Raji (cell line): ENCODE measurements at regions not wholly inside any gene's neighbourhood (a gene's known extent, or its start where the extent isn't known, plus 50 kb on each side); places are given as distances from the start of the nearest gene placed in this dataset.

Source experiments
- POLR2A ChIP-seq: IDR thresholded peaks from 2 replicates; pipeline ENCODE4 v1.6.1; 2011; ENCODE audit warnings: low read depth, low read length, control low read depth; ENCODE audit not compliant: insufficient read depth

DNA sequence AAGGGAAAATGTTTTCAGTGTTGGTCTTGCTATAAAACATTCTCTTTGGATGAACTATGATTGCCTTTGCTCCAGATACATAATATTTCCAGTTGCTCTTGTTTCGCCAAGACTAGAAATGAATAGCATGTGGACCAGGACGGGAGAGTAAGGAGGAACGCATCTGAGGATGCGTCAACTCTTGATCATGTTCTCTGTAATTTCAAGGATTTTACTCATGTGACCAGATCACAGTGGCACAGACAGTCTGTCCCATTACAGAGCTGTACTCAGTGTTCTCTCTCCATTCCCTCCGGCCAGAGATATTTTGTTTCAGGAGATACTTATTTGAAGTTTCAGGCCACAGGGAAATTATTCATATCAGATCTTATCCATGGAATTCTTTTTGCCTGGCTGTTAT lies 266.6 kb downstream of the MID1IP1 start:
- TF ChIP-seq POLR2A: no peak

- TF ChIP-seq POLR2A: no peak
Measured at GRCh38 chrX:39070009-39070408, 268.8 kb downstream of the MID1IP1 start.

- TF ChIP-seq POLR2A: no peak
Measured at GRCh38 chrX:39073131-39073530, 271.9 kb downstream of the MID1IP1 start.

DNA sequence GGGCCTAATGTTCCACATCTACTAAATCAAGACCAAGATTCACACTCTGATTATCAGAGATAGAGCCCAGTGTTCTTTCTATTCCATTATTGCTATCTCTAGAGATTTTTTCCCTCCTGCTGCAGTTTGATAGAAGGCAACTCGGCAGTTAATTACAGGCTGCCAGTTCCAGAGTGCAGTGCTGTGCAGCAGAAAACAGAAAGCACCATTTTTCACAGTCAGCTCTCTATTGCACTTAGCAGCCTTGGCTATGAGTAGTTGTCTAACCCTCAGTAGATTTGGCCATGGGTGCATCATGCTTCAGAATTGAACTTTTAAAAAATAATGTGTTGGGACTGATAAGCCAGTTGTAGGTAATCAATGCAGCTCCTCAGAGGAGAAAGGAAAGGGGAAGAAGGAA lies 295.3 kb downstream of the MID1IP1 start:
- TF ChIP-seq POLR2A: no peak

DNA sequence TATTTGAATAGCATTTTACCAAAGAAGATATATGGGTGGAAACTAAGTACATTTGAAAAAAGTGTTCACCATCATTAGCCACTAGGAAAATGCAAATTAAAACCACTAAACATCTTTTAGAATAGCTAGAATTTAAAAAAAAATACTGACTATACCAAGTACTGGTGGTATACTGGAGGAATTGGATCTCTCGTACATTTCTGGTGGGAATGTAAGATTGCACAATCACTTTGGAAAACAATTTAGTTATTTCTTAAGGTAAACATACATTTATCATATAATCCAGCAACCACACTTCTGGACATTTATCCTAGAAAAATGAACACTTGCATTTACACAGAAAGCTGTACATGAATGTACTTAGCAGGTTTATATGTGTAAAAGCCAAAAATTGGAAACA lies 303.5 kb downstream of the MID1IP1 start:
- no peak for TF ChIP-seq POLR2A

DNA sequence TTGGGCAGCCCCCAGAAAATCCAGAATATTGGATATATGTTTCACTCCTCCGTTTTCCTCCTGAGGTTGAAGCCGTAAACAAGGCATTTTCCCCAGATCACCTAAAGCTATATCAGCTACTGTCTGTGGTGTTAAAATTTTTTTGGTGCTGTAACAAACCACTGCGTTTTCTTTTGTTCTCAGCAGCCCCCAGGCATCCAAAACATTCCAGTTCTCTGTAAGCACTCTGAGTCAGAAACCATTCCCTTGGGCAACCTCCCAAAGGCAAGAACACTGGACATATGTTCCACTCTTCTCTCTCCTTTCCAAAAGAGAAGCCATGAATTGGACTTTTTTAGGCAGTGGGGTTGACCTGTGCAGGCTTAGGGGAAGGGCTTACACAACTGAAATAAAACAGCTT lies 310.9 kb downstream of the MID1IP1 start:
- TF ChIP-seq POLR2A: no peak

DNA sequence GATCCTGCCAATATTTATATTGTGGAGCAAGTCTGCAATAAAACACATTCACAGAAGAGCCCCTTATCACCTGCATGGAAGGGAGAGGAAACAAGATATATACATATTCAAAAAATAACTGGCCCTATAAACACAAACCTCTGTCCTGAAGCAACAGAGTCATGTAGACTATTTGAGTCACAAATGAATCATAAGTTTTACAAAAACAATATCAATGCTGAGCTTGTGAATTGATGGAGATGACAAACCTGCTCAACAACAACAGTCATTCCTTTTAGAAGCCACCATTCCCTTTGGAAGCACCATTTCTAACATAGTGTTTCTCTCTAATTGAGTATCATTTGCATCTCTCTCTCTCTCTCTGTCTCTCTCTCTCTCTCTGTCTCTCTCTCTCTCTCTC lies 313.9 kb downstream of the MID1IP1 start:
- no peak for TF ChIP-seq POLR2A

DNA sequence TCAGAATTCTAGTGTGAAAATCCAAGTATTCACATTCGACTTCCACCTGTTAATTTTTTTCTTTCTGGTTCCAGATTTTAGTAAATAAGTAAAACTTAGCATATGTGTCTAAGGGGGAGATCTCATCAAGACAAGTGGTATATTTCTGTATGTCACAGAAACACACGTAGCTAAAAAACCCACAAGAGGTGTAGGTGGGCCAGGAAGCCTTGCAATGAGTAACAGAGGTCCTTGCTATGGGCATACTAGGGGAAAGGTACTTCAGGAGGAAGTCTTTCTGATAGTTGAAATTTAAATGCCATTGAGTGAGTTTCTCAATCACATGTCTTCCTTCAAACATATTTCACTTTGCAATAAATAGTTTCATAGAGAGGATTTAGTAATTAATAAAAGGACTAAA lies 315.8 kb downstream of the MID1IP1 start:
- TF ChIP-seq POLR2A: no peak

DNA sequence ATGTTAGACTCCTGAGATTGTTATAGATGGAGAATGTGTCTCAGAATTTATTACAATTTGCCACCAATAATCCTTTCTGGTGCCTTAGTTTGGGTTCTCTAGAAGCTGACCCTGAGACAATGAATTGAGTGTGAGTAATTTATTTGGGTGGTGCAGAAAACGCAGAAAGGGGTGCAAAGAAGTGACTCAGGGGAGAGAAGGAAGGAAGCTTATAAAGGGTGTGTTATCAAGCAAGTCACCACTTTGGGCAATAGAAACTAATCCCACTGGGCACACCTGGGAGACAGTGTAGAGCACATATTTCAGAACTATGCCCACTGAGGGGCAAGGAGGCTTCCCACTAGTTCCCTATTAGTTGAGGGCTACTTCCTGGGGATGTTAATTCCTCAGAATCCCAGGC lies 320.6 kb downstream of the MID1IP1 start:
- TF ChIP-seq POLR2A: no peak

GRCh38 chrX:39125834-39126233 lies 324.6 kb downstream of the MID1IP1 start:
- TF ChIP-seq POLR2A: no peak

DNA sequence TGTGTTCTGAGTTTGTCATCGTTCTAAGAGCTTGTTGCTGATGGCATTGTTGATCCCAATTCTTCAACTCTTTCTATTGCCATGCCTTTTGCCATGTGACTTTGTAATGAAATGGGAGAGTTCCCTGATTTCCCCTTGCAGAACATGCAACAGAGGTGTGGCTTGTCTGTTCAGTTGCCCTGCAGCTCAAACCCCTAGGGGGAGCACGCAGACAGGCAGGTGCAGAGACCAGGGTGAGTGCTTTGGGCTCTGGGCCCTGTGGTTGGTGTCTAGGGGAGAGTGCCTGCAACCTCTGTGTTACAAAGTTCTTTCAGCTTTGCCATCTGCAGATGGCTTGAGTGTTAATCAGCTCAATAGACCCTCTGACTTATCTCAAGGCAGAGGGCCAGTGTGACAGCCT lies 332.7 kb downstream of the MID1IP1 start:
- no peak for TF ChIP-seq POLR2A

GRCh38 chrX:39137363-39137954 lies 336.2 kb downstream of the MID1IP1 start:
- TF ChIP-seq POLR2A: no peak

DNA sequence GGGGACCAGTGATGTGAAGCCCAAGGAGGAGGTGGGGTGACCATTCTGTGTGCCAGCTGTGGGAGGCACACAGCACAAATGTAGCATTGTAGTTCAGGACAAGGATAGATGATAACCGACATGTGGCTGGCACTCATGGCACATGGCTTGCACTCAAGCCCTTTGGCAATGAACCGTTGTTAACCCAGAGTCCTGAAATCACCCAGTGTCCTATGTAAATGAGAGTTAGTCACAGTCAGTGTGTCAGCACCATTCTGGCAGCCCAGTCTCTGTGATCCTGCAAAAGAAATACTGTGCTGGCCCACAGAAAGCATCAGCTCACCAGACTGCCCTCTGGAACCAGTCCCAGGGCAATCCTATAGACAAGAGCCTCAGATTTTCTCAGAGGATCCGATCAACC lies 339.3 kb downstream of the MID1IP1 start:
- no peak for TF ChIP-seq POLR2A

DNA sequence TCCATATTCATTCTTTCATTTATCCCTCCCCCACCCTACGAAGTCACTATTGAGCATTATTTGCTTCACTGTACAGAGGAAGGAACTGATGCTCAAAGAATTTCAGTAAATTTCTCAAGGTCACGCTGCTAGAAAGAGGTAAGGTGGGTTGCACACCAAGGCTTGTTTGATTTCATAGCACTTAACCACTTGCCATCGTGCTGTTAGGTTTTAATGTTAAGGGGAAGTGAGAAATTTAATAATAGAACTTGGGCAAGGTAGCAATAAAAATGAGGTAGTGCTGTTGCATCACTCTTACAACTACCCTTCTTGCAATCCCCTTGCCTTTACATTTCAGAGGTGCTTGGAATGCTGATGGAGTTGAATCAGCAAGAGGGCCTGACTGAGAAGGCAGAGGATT lies 343.1 kb downstream of the MID1IP1 start:
- no peak for TF ChIP-seq POLR2A

DNA sequence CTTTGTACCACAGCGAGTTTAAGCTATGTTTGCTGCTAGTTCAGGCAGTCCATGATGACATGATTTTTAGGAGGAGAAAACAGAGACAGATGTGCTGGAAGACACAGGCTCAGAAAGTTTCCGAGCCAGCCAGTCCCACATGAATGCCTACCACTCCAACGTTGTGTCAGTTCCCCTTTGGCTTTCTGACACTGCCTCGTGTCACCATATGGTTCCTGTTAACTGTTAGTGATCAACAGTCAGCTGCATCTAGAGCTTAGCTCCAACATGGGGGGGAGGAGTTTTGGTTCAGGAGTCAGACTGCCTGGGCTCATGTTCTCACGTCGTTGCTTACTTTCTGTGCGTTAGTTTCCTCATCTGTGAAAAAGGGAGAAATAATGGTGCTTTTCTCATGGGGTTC lies 343.7 kb downstream of the MID1IP1 start:
- TF ChIP-seq POLR2A: no peak

DNA sequence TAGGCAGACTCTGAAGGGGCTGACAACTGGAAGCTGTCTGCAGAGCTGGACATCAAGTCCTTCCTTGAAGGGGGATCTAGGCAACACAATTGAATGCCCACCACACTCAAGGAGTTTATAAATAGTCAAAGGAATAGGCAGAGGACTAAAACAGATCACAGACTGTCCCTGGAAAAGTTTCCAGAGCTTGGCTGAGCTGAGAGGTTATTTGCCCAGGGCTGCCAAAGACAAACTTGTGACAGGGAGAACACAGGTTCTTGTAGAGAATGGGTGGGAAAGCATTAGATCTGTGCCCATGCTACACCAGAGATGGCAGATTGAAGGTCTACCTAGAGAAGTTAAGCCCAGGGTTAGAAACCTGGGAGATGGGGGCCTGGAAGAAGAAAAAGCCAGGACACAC lies 344.6 kb downstream of the MID1IP1 start:
- no peak for TF ChIP-seq POLR2A

DNA sequence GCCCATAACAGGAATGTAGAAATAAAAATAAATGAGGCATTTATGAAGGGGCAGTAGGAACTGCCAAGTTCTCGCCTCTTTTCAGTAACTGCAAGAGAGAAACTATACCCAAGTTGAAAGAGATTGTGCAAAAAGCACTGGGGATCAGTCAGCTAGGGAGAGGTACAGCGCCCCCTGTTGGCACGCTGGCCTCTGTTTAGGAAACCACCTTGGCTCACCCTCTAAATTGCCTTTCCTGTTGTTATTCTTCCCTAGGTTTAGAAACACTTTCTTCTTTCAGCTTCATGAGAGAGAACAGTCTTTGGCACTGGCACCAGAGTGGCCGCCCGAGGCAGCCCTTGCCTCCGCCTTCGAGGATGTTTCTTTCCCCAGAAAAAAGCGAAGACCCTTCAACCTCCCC lies 348.5 kb downstream of the MID1IP1 start:
- TF ChIP-seq POLR2A: no peak
